ENCODE measurements at regions not wholly inside any gene's neighbourhood (a gene's known extent, or its start where the extent isn't known, plus 50 kb on each side); places are given as distances from the start of the nearest gene placed in this dataset.

- ATAC-seq = no peak
- no peak for TF ChIP-seq POU6F1 (CRISPR knock-in tag; IDR thresholded peaks at IDR 0.05; ENCODE audit: borderline replicate concordance, low read depth)
- TF ChIP-seq, protein P1, sequence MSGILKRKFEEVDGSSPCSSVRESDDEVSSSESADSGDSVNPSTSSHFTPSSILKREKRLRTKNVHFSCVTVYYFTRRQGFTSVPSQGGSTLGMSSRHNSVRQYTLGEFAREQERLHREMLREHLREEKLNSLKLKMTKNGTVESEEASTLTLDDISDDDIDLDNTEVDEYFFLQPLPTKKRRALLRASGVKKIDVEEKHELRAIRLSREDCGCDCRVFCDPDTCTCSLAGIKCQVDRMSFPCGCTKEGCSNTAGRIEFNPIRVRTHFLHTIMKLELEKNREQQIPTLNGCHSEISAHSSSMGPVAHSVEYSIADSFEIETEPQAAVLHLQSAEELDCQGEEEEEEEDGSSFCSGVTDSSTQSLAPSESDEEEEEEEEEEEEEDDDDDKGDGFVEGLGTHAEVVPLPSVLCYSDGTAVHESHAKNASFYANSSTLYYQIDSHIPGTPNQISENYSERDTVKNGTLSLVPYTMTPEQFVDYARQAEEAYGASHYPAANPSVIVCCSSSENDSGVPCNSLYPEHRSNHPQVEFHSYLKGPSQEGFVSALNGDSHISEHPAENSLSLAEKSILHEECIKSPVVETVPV (CRISPR knock-in tag; IDR thresholded peaks at IDR 0.05) = no peak
- TF ChIP-seq OSR1 (CRISPR knock-in tag; IDR thresholded peaks at IDR 0.05) = no peak
- TF ChIP-seq ISL1 (CRISPR knock-in tag; IDR thresholded peaks at IDR 0.05) = no peak
- no peak for TF ChIP-seq ZC3H10 (CRISPR knock-in tag; IDR thresholded peaks at IDR 0.05)
- no peak for TF ChIP-seq PATZ1 (CRISPR knock-in tag; IDR thresholded peaks at IDR 0.05; ENCODE audit: borderline replicate concordance)
These were observed 121.1 kb downstream of the PSMG1 start for GRCh38 chr21:39062196-39062595.

GRCh38 chr21:39061766-39062165 lies 121.5 kb downstream of the PSMG1 start:
- ATAC-seq = no peak
- TF ChIP-seq SNAI2 (CRISPR knock-in tag; IDR thresholded peaks at IDR 0.05) = no peak
- TF ChIP-seq ZFP30 (CRISPR knock-in tag; IDR thresholded peaks at IDR 0.05) = no peak
- no peak for TF ChIP-seq PATZ1 (CRISPR knock-in tag; IDR thresholded peaks at IDR 0.05; ENCODE audit: borderline replicate concordance)
- no peak for TF ChIP-seq ZC3H10 (CRISPR knock-in tag; IDR thresholded peaks at IDR 0.05)
- no peak for TF ChIP-seq CSDC2 (CRISPR knock-in tag; IDR thresholded peaks at IDR 0.05)

- TF ChIP-seq TCF4 (CRISPR knock-in tag; IDR thresholded peaks at IDR 0.05; ENCODE audit: borderline replicate concordance) (no peak), ESRRG (CRISPR knock-in tag; IDR thresholded peaks at IDR 0.05) (no peak), PPARA (CRISPR knock-in tag; IDR thresholded peaks at IDR 0.05; ENCODE audit: borderline replicate concordance) (no peak), GLIS3 (CRISPR knock-in tag; IDR thresholded peaks at IDR 0.05) (no peak), RARB (CRISPR knock-in tag; IDR thresholded peaks at IDR 0.05) (no peak), ZFP3 (CRISPR knock-in tag; IDR thresholded peaks at IDR 0.05) (no peak), ZFP30 (CRISPR knock-in tag; IDR thresholded peaks at IDR 0.05) (no peak), PATZ1 (CRISPR knock-in tag; IDR thresholded peaks at IDR 0.05; ENCODE audit: borderline replicate concordance) (no peak), ZNF70 (CRISPR knock-in tag; IDR thresholded peaks at IDR 0.05) (no peak), TOX (CRISPR knock-in tag; IDR thresholded peaks at IDR 0.05; ENCODE audit: borderline replicate concordance) (no peak), OSR1 (CRISPR knock-in tag; IDR thresholded peaks at IDR 0.05) (no peak), ARNTL (CRISPR knock-in tag; IDR thresholded peaks at IDR 0.05; ENCODE audit: borderline replicate concordance, low read depth) (no peak), POU6F1 (CRISPR knock-in tag; IDR thresholded peaks at IDR 0.05; ENCODE audit: borderline replicate concordance, low read depth) (no peak), SNAI2 (CRISPR knock-in tag; IDR thresholded peaks at IDR 0.05) (no peak), ISL1 (CRISPR knock-in tag; IDR thresholded peaks at IDR 0.05) (no peak), ZC3H10 (CRISPR knock-in tag; IDR thresholded peaks at IDR 0.05) (no peak), CSDC2 (CRISPR knock-in tag; IDR thresholded peaks at IDR 0.05) (no peak), ZNF8 (CRISPR knock-in tag; IDR thresholded peaks at IDR 0.05) (no peak)
- TF ChIP-seq, protein P1 (CRISPR knock-in tag; IDR thresholded peaks at IDR 0.05) = no peak
- TF ChIP-seq, protein P2, sequence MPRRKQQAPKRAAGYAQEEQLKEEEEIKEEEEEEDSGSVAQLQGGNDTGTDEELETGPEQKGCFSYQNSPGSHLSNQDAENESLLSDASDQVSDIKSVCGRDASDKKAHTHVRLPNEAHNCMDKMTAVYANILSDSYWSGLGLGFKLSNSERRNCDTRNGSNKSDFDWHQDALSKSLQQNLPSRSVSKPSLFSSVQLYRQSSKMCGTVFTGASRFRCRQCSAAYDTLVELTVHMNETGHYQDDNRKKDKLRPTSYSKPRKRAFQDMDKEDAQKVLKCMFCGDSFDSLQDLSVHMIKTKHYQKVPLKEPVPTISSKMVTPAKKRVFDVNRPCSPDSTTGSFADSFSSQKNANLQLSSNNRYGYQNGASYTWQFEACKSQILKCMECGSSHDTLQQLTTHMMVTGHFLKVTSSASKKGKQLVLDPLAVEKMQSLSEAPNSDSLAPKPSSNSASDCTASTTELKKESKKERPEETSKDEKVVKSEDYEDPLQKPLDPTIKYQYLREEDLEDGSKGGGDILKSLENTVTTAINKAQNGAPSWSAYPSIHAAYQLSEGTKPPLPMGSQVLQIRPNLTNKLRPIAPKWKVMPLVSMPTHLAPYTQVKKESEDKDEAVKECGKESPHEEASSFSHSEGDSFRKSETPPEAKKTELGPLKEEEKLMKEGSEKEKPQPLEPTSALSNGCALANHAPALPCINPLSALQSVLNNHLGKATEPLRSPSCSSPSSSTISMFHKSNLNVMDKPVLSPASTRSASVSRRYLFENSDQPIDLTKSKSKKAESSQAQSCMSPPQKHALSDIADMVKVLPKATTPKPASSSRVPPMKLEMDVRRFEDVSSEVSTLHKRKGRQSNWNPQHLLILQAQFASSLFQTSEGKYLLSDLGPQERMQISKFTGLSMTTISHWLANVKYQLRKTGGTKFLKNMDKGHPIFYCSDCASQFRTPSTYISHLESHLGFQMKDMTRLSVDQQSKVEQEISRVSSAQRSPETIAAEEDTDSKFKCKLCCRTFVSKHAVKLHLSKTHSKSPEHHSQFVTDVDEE (CRISPR knock-in tag; IDR thresholded peaks at IDR 0.05) = no peak
- ATAC-seq = no peak
These were observed 122.7 kb downstream of the PSMG1 start for GRCh38 chr21:39060485-39061083.
